Liver (tissue), 8 donors: ENCODE measurements at regions not wholly inside any gene's neighbourhood (a gene's known extent, or its start where the extent isn't known, plus 50 kb on each side); places are given as distances from the start of the nearest gene placed in this dataset.

Source experiments
- DNase-seq: peaks from one replicate; pipeline ENCODE4 v3.0.0-alpha.2; 2017; ENCODE audit warnings: low spot score
- H3K27ac ChIP-seq, 2 donors: one replicate each; pipeline ENCODE4 v1.7.0; 2013; ENCODE audit warnings: inconsistent platforms in 2 of 2, low read length in 2 of 2, control low read depth in 1 of 2, low read depth in 1 of 2, mild to moderate bottlenecking in 1 of 2
- H3K27me3 ChIP-seq, 4 donors: one replicate each; pipeline versions ENCODE4 v1.6.1 to v1.7.0; 2013; ENCODE audit warnings: low read length in 3 of 4, inconsistent platforms in 1 of 4, mild to moderate bottlenecking in 1 of 4, moderate library complexity in 1 of 4; ENCODE audit not compliant: control insufficient read depth in 4 of 4, insufficient read depth in 4 of 4
- H3K36me3 ChIP-seq, 4 donors: one replicate each; pipeline versions ENCODE4 v1.6.1 to v1.7.0; 2013; ENCODE audit warnings: low read length in 3 of 4, mild to moderate bottlenecking in 3 of 4, low read depth in 1 of 4, moderate library complexity in 1 of 4; ENCODE audit not compliant: control insufficient read depth in 4 of 4, insufficient read depth in 3 of 4
- H3K4me1 ChIP-seq, 4 donors: one replicate each; pipeline versions ENCODE4 v1.6.1 to v1.7.0; 2013; ENCODE audit warnings: low read length in 3 of 4, mild to moderate bottlenecking in 3 of 4, moderate library complexity in 1 of 4; ENCODE audit not compliant: control insufficient read depth in 4 of 4, insufficient read depth in 4 of 4
- H3K4me3 ChIP-seq, 3 donors: one replicate each; pipeline versions ENCODE4 v1.6.1 to v1.7.0; 2013; ENCODE audit warnings: low read length in 3 of 3, control low read depth in 1 of 3, low read depth in 1 of 3, mild to moderate bottlenecking in 1 of 3
- H3K9ac ChIP-seq, 2 donors: one replicate each; pipeline ENCODE4 v1.7.0; 2013; ENCODE audit warnings: low read length in 2 of 2, mild to moderate bottlenecking in 2 of 2, moderate library complexity in 2 of 2, control low read depth in 1 of 2, low read depth in 1 of 2
- H3K9me3 ChIP-seq, 4 donors: one replicate each; pipeline versions ENCODE4 v1.6.1 to v1.7.0; 2013; ENCODE audit warnings: low read length in 3 of 4; ENCODE audit not compliant: control insufficient read depth in 4 of 4
- ATF3 ChIP-seq: IDR thresholded peaks from 2 replicates; pipeline ENCODE4 v1.6.1; 2016; ENCODE audit warnings: antibody characterized with exemption
- CTCF ChIP-seq: fragments of 150-350 bp; IDR thresholded peaks from 2 replicates; pipeline ENCODE4 v1.5.1; 2017; ENCODE audit warnings: improper control_type of control experiment, low read depth, low read length; ENCODE audit not compliant: missing input control
- EGR1 ChIP-seq, 2 donors: IDR thresholded peaks; 2 replicates each; pipeline ENCODE4 v1.6.1; 2016 to 2018; ENCODE audit warnings: antibody characterized with exemption in 2 of 2, low read depth in 2 of 2
- FOXA1 ChIP-seq: IDR thresholded peaks from 2 replicates; pipeline ENCODE4 v1.6.1; 2016; ENCODE audit warnings: antibody characterized with exemption
- FOXA2 ChIP-seq: IDR thresholded peaks from 2 replicates; pipeline ENCODE4 v1.6.1; 2016; ENCODE audit warnings: antibody characterized with exemption
- GABPA ChIP-seq, 2 donors: IDR thresholded peaks in 1 of 2; conservative IDR thresholded peaks in 1 of 2; 2 replicates each; pipeline ENCODE4 v1.6.1; 2016; ENCODE audit warnings: antibody characterized with exemption in 2 of 2, mild to moderate bottlenecking in 1 of 2, moderate library complexity in 1 of 2
- HNF4A ChIP-seq, 2 donors: conservative IDR thresholded peaks; 2 replicates each; pipeline ENCODE4 v1.6.1; 2016; ENCODE audit warnings: antibody characterized with exemption in 2 of 2, mild to moderate bottlenecking in 2 of 2
- HNF4G ChIP-seq: IDR thresholded peaks from 2 replicates; pipeline ENCODE4 v1.6.1; 2016; ENCODE audit warnings: antibody characterized with exemption
- JUND ChIP-seq, 2 donors: IDR thresholded peaks; 2 replicates each; pipeline ENCODE4 v1.6.1; 2016; ENCODE audit warnings: antibody characterized with exemption in 2 of 2
- MAX ChIP-seq: IDR thresholded peaks from 2 replicates; pipeline ENCODE4 v1.6.1; 2016; ENCODE audit warnings: antibody characterized with exemption
- RAD21 ChIP-seq, 2 donors: IDR thresholded peaks; 2 replicates each; pipeline ENCODE4 v1.6.1; 2016; ENCODE audit warnings: antibody characterized with exemption in 2 of 2, mild to moderate bottlenecking in 2 of 2
- REST ChIP-seq: IDR thresholded peaks from 2 replicates; pipeline ENCODE4 v1.6.1; 2016; ENCODE audit warnings: antibody characterized with exemption, mild to moderate bottlenecking
- RXRA ChIP-seq, 2 donors: IDR thresholded peaks; 2 replicates each; pipeline ENCODE4 v1.6.1; 2017 to 2018; ENCODE audit warnings: antibody characterized with exemption in 2 of 2, mild to moderate bottlenecking in 1 of 2
- SP1 ChIP-seq: IDR thresholded peaks from 2 replicates; pipeline ENCODE4 v1.6.1; 2018; ENCODE audit warnings: antibody characterized with exemption, mild to moderate bottlenecking
- TAF1 ChIP-seq: conservative IDR thresholded peaks from 2 replicates; pipeline ENCODE4 v1.6.1; 2016; ENCODE audit warnings: antibody characterized with exemption, mild to moderate bottlenecking
- YY1 ChIP-seq: IDR thresholded peaks from 2 replicates; pipeline ENCODE4 v1.6.1; 2016; ENCODE audit warnings: antibody characterized with exemption, mild to moderate bottlenecking
- ZBTB33 ChIP-seq: IDR thresholded peaks from 2 replicates; pipeline ENCODE4 v1.6.1; 2016; ENCODE audit warnings: antibody characterized with exemption
- WGBS: extraction: QIAGEN DNeasy Blood & Tissue Kit; methylation state at CpG from one replicate; pipeline ENCODE4 v1.1.7; 2013; 5-methylcytosine and 5-hydroxymethylcytosine counted together
- donor health status: healthy.
- donor health status: healthy.
- donor health status: healthy.
- donor health status: healthy.
- donor health status: healthy.

- Histone ChIP-seq H3K27ac (no peak overlapping the region), H3K27me3 (no peaks in the 10 kb centered on the region), H3K9ac (no peak overlapping the region), H3K4me1 (peaks cover 0 to 10% (median 6%) of the 10 kb centered on the region in 4 donors), H3K9me3 (no peaks in the 10 kb centered on the region), H3K4me3 (no peak overlapping the region), H3K36me3 (no peaks in the 10 kb centered on the region)
- WGBS: 85% methylated on average over 4 of the region's 4 CpGs
- DNase-seq: no peak
- no peak for TF ChIP-seq MAX
- no peak for TF ChIP-seq ATF3
- TF ChIP-seq JUND (IDR thresholded peaks at IDR 0.05): no peak
- no peak for TF ChIP-seq HNF4G
- TF ChIP-seq REST: no peak
- no peak for TF ChIP-seq FOXA2
- no peak for TF ChIP-seq RAD21 (IDR thresholded peaks at IDR 0.05)
- TF ChIP-seq YY1: no peak
- no peak for TF ChIP-seq HNF4A (conservative IDR thresholded peaks at IDR 0.05)
- no peak for TF ChIP-seq RXRA (IDR thresholded peaks at IDR 0.05)
Measured at GRCh38 chr3:71951361-71951760, 166.4 kb upstream of the PROK2 start.

GRCh38 chr3:71949442-71949841, 164.5 kb upstream of the PROK2 start:
- Histone ChIP-seq H3K4me1 (no peaks in the 10 kb centered on the region), H3K9ac (no peak overlapping the region), H3K9me3 (no peaks in the 10 kb centered on the region), H3K36me3 (no peaks in the 10 kb centered on the region), H3K27me3 (no peaks in the 10 kb centered on the region), H3K4me3 (no peak overlapping the region), H3K27ac (no peak overlapping the region)
- TF ChIP-seq YY1 (no peak), TAF1 (no peak), JUND (IDR thresholded peaks at IDR 0.05) (no peak), ATF3 (no peak), FOXA1 (no peak), SP1 (no peak), REST (no peak), EGR1 (IDR thresholded peaks at IDR 0.05; ENCODE audit: low read depth in 2 of 2) (no peak), MAX (no peak), HNF4G (no peak), ZBTB33 (no peak), GABPA (IDR thresholded peaks at IDR 0.05 in 1 of 2, conservative IDR thresholded peaks at IDR 0.05 in 1 of 2) (no peak), HNF4A (conservative IDR thresholded peaks at IDR 0.05) (no peak), CTCF (no peak), RXRA (IDR thresholded peaks at IDR 0.05) (no peak), FOXA2 (no peak)
- DNase-seq: no peak
- WGBS: 87% methylated on average over 4 of the region's 4 CpGs
